Loucy (cell line): ENCODE measurements at regions not wholly inside any gene's neighbourhood (a gene's known extent, or its start where the extent isn't known, plus 50 kb on each side); places are given as distances from the start of the nearest gene placed in this dataset.

Source experiments
- H2AFZ ChIP-seq: fragments of 200-600 bp; sonication (generic); 2 replicates; pipeline ENCODE4 v1.6.0; 2016; ENCODE audit warnings: antibody characterized with exemption, mild to moderate bottlenecking, low read length, moderate library complexity
- H3F3A ChIP-seq: fragments of 200-600 bp; 2 replicates; pipeline ENCODE4 v1.6.0; 2016; ENCODE audit warnings: antibody characterized with exemption, low read depth, mild to moderate bottlenecking
- H3K27me3 ChIP-seq: fragments of 200-600 bp; sonication (generic); 2 replicates; pipeline ENCODE4 v1.6.1; 2014; ENCODE audit warnings: low read length, mild to moderate bottlenecking; ENCODE audit not compliant: insufficient read depth, poor library complexity, severe bottlenecking
- H3K36me3 ChIP-seq: fragments of 200-600 bp; sonication (generic); 2 replicates; pipeline ENCODE4 v1.6.1; 2016; ENCODE audit warnings: low read length; ENCODE audit not compliant: insufficient read depth
- H3K4me1 ChIP-seq: fragments of 200-600 bp; sonication (generic); 2 replicates; pipeline ENCODE4 v1.5.1; 2014; ENCODE audit warnings: low read length, mild to moderate bottlenecking; ENCODE audit not compliant: insufficient read depth, poor library complexity, severe bottlenecking
- H3K4me2 ChIP-seq: fragments of 200-600 bp; sonication (generic); 2 replicates; pipeline ENCODE4 v1.6.0; 2014; ENCODE audit warnings: antibody characterized with exemption, low read length, low read depth, mild to moderate bottlenecking; ENCODE audit not compliant: poor library complexity, severe bottlenecking
- H3K4me3 ChIP-seq: fragments of 200-600 bp; sonication (generic); 2 replicates; pipeline ENCODE4 v1.5.1; 2014; ENCODE audit warnings: low read length, mild to moderate bottlenecking, mixed read lengths; ENCODE audit not compliant: poor library complexity, severe bottlenecking
- H3K79me2 ChIP-seq: fragments of 200-600 bp; sonication (generic); 2 replicates; pipeline ENCODE4 v1.6.1; 2014; ENCODE audit warnings: low read length; ENCODE audit not compliant: insufficient read depth
- H3K9ac ChIP-seq: fragments of 200-600 bp; sonication (generic); 2 replicates; pipeline ENCODE4 v1.6.0; 2014; ENCODE audit warnings: mild to moderate bottlenecking, low read depth, low read length, moderate library complexity; ENCODE audit not compliant: poor library complexity, severe bottlenecking
- H3K9me2 ChIP-seq: fragments of 200-600 bp; sonication (generic); replicated peaks from 2 replicates; pipeline ENCODE4 v1.6.1; 2016; ENCODE audit warnings: low read depth, low read length, mixed read lengths
- H3K9me3 ChIP-seq: fragments of 200-600 bp; sonication (generic); 2 replicates; pipeline ENCODE4 v1.6.1; 2014; ENCODE audit warnings: mild to moderate bottlenecking, antibody characterized with exemption, low read length, low read depth; ENCODE audit not compliant: insufficient read depth
- H4K20me1 ChIP-seq: fragments of 200-600 bp; sonication (generic); 2 replicates; pipeline ENCODE4 v1.6.0; 2014; ENCODE audit warnings: antibody characterized with exemption, low read length, mild to moderate bottlenecking; ENCODE audit not compliant: insufficient read depth, poor library complexity, severe bottlenecking
- EZH2phosphoT487 ChIP-seq: fragments of 200-600 bp; IDR thresholded peaks from 2 replicates; pipeline ENCODE4 v1.6.1; 2018; ENCODE audit warnings: antibody characterized with exemption, mild to moderate bottlenecking, moderate library complexity, borderline replicate concordance
- TF ChIP-seq, protein P1 (sequence below): fragments of 200-600 bp; sonication (generic); conservative IDR thresholded peaks from 2 replicates; pipeline ENCODE4 v1.5.1; 2014; ENCODE audit warnings: mild to moderate bottlenecking, antibody characterized with exemption, low read length

DNA sequence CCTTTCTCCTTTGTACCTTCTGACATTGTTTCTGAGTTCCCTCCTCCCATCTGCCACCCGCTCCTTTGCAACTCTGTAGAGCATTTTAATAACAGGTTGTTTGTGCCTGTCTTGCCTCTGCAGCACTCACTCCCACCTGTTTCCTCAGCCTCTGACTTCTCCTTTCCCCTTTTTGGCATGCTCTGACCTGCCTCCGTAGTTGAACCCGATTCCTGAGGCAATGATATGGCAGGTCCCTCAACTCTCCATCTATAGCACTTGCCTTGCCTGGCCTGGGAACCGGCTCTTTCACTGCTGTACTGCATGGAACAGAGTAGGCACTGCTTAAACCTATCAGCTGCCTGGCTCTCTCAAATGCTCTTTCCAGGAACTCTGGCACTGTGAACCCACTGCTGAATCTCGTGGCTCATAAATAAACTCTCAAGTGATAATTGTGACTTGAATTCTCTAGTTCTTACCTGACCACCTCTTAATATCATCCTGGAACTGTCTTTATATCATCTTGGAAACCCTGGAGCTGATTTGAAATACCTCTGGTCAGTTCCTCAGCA lies 50.3 kb downstream of the UTRN start:
- Histone ChIP-seq H3K36me3 (no peaks in the 10 kb centered on the region), H3K9ac (no peak overlapping the region), H3K9me3 (no peaks in the 10 kb centered on the region), H2AFZ (no peak overlapping the region), H3K27me3 (no peaks in the 10 kb centered on the region), H3K4me3 (no peak overlapping the region), H3K4me1 (peaks cover 32% of the 10 kb centered on the region), H3K79me2 (peaks cover 51% of the 10 kb centered on the region; the same call in 1 of the 2 replicates), H3K9me2 (no peaks in the 10 kb centered on the region), H4K20me1 (peaks cover 6% of the 10 kb centered on the region), H3K4me2 (no peak overlapping the region), H3F3A (peaks cover 5% of the 10 kb centered on the region; the same call in 1 of the 2 replicates)
- no peak for TF ChIP-seq EZH2phosphoT487
- TF ChIP-seq, protein P1, sequence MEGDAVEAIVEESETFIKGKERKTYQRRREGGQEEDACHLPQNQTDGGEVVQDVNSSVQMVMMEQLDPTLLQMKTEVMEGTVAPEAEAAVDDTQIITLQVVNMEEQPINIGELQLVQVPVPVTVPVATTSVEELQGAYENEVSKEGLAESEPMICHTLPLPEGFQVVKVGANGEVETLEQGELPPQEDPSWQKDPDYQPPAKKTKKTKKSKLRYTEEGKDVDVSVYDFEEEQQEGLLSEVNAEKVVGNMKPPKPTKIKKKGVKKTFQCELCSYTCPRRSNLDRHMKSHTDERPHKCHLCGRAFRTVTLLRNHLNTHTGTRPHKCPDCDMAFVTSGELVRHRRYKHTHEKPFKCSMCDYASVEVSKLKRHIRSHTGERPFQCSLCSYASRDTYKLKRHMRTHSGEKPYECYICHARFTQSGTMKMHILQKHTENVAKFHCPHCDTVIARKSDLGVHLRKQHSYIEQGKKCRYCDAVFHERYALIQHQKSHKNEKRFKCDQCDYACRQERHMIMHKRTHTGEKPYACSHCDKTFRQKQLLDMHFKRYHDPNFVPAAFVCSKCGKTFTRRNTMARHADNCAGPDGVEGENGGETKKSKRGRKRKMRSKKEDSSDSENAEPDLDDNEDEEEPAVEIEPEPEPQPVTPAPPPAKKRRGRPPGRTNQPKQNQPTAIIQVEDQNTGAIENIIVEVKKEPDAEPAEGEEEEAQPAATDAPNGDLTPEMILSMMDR = no peak

DNA sequence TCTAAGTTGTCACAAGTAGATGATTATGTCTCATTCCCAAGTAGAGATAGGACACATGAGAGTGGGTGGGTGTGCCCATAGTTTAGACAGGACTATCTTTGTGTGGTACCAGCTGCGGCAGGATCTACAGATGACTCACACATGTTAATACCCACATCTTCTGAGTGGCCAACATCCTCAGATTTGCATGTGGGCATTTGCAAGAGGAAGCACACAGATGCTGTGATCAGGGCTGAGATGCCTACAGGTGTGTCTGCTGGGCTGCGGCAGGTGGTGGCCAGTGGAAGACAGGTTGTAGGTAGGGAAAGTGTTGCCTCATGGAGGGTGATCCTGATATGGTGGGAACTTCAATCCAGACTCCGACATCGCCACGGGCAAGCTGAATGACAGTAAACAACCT lies 50.8 kb downstream of the UTRN start:
- Histone ChIP-seq H3K9me2 (no peaks in the 10 kb centered on the region), H3F3A (peaks cover 5% of the 10 kb centered on the region; the same call in 1 of the 2 replicates), H3K79me2 (peaks cover 52% of the 10 kb centered on the region; the same call in 1 of the 2 replicates), H3K4me2 (no peak overlapping the region), H3K9me3 (no peaks in the 10 kb centered on the region), H2AFZ (no peak overlapping the region), H3K36me3 (no peaks in the 10 kb centered on the region), H3K9ac (no peak overlapping the region), H3K4me3 (no peak overlapping the region), H3K27me3 (no peaks in the 10 kb centered on the region), H4K20me1 (peaks cover 6% of the 10 kb centered on the region), H3K4me1 (peaks cover 32% of the 10 kb centered on the region)
- TF ChIP-seq EZH2phosphoT487 = no peak
- TF ChIP-seq, protein P1 = no peak

DNA sequence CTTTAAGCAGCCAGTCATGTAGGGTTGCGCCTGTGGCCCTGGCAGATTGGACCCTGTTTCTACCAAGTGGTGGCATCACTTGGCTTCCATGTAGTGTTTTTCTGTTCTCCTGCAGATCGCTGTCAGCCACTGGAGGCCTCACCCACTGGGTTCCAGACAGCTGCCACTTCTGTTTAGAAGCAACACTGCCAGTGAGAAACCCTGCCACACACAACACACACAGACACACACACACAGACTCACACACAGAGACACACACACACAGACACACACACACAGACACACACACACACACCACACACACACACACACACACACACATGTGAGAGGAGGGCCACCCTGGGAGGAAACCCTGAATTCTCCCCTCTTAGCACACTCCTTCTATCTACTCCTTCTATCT lies 51.8 kb downstream of the UTRN start:
- Histone ChIP-seq H2AFZ (no peak overlapping the region), H4K20me1 (peaks cover 6% of the 10 kb centered on the region), H3K4me3 (no peak overlapping the region), H3K4me2 (no peak overlapping the region), H3K27me3 (no peaks in the 10 kb centered on the region), H3F3A (peaks cover 5% of the 10 kb centered on the region; the same call in 1 of the 2 replicates), H3K4me1 (peaks cover 41% of the 10 kb centered on the region), H3K79me2 (peaks cover 59% of the 10 kb centered on the region; the same call in 1 of the 2 replicates), H3K9me2 (no peaks in the 10 kb centered on the region), H3K9me3 (no peaks in the 10 kb centered on the region), H3K9ac (no peak overlapping the region), H3K36me3 (no peaks in the 10 kb centered on the region)
- TF ChIP-seq EZH2phosphoT487 = no peak
- TF ChIP-seq, protein P1 = 0 out of 2 replicates have a peak, but pooled peaks have one; percentile 11
